ENCODE measurements at regions not wholly inside any gene's neighbourhood (a gene's known extent, or its start where the extent isn't known, plus 50 kb on each side); places are given as distances from the start of the nearest gene placed in this dataset.

DNA sequence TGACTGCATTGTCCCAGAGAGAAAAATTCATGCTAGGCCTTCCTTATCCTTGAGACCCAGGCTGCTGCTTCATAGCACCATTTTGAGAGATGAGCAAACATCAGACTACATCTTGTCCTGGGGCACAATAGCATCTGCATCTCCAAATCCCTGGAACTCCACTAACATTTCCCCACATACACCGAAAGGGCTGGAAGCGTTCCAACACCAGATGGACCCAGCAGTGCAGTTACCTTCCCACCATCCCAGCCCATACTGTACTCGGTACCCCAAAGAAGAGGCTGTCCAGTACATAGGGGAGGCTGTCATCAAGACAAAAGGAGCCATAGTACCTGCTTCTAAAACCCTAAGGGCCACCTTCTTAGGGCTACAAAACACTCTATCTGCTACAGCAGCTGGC is 547.2 kb upstream of the CHORDC1 start:
- TF ChIP-seq, protein P1, sequence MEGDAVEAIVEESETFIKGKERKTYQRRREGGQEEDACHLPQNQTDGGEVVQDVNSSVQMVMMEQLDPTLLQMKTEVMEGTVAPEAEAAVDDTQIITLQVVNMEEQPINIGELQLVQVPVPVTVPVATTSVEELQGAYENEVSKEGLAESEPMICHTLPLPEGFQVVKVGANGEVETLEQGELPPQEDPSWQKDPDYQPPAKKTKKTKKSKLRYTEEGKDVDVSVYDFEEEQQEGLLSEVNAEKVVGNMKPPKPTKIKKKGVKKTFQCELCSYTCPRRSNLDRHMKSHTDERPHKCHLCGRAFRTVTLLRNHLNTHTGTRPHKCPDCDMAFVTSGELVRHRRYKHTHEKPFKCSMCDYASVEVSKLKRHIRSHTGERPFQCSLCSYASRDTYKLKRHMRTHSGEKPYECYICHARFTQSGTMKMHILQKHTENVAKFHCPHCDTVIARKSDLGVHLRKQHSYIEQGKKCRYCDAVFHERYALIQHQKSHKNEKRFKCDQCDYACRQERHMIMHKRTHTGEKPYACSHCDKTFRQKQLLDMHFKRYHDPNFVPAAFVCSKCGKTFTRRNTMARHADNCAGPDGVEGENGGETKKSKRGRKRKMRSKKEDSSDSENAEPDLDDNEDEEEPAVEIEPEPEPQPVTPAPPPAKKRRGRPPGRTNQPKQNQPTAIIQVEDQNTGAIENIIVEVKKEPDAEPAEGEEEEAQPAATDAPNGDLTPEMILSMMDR (IDR thresholded peaks at IDR 0.05), result no peak
- TF ChIP-seq POLR2A (IDR thresholded peaks at IDR 0.05), result no peak
- TF ChIP-seq EP300 (IDR thresholded peaks at IDR 0.05), result no peak
